ENCODE measurements at regions not wholly inside any gene's neighbourhood (a gene's known extent, or its start where the extent isn't known, plus 50 kb on each side); places are given as distances from the start of the nearest gene placed in this dataset.

DNA sequence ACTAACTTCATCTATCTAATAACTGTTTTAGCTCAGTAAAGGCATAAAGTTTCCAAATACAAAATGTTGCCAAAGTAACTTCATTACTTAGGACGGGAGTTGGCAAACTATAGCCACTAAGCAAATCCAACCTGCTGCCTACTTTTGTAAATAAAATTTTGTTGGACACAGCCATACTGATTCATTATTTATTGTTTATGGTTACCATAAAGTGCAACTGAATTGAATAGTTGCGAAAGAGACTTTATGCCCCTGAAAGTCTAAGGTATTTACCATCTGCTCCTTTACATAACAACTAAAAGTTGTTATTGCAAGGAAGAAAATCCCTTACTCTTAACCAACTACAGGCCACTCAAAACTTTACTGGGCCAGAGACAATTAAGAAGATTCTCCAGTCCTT is 256.7 kb upstream of the RBBP8 start:
- DNase-seq (ENCODE audit: low spot score): no peak
- TF ChIP-seq, protein P1, sequence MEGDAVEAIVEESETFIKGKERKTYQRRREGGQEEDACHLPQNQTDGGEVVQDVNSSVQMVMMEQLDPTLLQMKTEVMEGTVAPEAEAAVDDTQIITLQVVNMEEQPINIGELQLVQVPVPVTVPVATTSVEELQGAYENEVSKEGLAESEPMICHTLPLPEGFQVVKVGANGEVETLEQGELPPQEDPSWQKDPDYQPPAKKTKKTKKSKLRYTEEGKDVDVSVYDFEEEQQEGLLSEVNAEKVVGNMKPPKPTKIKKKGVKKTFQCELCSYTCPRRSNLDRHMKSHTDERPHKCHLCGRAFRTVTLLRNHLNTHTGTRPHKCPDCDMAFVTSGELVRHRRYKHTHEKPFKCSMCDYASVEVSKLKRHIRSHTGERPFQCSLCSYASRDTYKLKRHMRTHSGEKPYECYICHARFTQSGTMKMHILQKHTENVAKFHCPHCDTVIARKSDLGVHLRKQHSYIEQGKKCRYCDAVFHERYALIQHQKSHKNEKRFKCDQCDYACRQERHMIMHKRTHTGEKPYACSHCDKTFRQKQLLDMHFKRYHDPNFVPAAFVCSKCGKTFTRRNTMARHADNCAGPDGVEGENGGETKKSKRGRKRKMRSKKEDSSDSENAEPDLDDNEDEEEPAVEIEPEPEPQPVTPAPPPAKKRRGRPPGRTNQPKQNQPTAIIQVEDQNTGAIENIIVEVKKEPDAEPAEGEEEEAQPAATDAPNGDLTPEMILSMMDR (IDR thresholded peaks at IDR 0.05; ENCODE audit: extremely low read depth, insufficient read depth, missing control alignments): no peak
- in situ Hi-C loops (cut with MboI; ENCODE audit: low pct_unique_long_range_greater_than_20kb, low sequenced_read_pairs, unreplicated experiment): no loop called here

DNA sequence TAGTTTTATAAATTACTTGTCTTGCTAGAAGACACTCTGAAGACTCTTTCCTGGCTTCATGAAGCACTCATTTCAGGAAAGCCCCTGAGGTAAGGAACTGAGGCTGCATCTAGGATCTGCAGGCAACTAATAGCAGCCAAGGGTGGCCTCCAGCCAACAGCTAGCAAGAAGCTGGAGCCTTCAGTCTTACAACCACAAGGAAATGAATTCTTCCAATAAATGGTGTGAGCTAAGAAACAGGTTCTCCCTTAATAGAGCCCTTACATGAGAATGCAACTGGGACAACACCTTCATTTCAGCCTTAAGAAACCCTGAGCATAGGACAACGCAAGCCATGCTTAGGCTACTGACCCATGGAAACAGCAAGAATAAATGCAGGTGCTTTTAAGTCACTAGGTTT is 254.6 kb upstream of the RBBP8 start:
- in situ Hi-C loops (cut with MboI; ENCODE audit: low pct_unique_long_range_greater_than_20kb, low sequenced_read_pairs, unreplicated experiment): no loop called here
- DNase-seq (ENCODE audit: low spot score): no peak
- TF ChIP-seq, protein P1 (IDR thresholded peaks at IDR 0.05; ENCODE audit: extremely low read depth, insufficient read depth, missing control alignments): no peak

DNA sequence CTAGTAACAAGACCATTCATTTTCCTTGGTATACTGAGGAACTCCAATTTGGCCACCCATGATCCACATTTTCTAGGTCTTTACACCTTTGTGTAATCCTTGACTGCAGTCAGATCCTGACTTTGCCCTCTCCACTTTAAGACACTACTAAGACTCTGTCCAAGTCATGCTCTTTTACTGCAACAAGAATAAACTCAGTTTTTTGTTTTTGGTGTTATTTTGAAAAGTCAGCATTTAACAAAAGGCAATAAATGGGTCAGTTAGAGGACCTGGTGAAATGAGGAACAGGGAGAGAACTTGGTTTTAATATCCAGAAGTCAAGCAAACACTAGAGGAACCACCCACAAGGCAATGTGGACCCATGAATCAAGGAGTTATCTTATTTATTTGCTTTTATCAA is 252.2 kb upstream of the RBBP8 start:
- DNase-seq (ENCODE audit: low spot score): no peak
- TF ChIP-seq, protein P1 (IDR thresholded peaks at IDR 0.05; ENCODE audit: extremely low read depth, insufficient read depth, missing control alignments): no peak
- in situ Hi-C loops (cut with MboI; ENCODE audit: low pct_unique_long_range_greater_than_20kb, low sequenced_read_pairs, unreplicated experiment): no loop called here

DNA sequence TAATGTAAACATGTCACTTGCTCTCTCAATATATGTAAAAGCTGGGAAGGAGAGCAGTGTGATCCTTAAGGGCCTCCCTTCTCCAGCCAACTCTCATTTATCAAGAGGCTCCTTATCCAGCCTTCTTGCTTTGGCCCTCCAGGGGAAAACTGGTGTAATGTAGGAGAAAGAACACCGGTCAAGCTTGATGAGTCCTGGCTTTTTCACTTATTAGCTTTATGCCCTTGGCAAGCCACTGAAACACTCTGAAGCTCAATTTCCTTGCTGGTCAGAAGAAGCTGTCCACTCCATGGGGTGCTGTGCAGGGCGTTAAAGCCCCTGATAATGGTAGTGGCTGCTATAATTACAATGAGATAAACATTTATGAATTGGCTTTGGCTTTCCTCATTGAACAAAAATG is 251.2 kb upstream of the RBBP8 start:
- TF ChIP-seq, protein P1 (IDR thresholded peaks at IDR 0.05; ENCODE audit: extremely low read depth, insufficient read depth, missing control alignments): no peak
- in situ Hi-C loops (cut with MboI; ENCODE audit: low pct_unique_long_range_greater_than_20kb, low sequenced_read_pairs, unreplicated experiment): no loop called here
- no peak for DNase-seq (ENCODE audit: low spot score)

DNA sequence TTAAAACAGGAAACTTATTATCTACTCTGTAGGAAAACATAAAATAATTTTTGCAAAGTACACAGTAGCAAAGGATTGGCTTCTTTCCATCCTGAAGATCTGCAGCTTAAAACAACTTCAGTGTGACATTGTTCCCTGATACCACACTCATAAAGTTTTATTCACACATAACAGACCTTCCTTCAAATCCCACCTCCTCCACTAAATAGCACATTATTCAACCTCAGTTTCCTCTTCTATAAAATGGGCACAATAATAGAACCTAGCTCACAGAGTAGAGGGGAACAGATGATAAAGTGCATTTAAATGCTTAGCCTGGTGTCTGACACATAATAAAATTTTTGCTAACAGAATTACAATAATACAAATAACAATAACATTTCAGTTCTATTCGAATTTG is 250.4 kb upstream of the RBBP8 start:
- no peak for DNase-seq (ENCODE audit: low spot score)
- in situ Hi-C loops (cut with MboI; ENCODE audit: low pct_unique_long_range_greater_than_20kb, low sequenced_read_pairs, unreplicated experiment): no loop called here
- TF ChIP-seq, protein P1 (IDR thresholded peaks at IDR 0.05; ENCODE audit: extremely low read depth, insufficient read depth, missing control alignments): no peak

DNA sequence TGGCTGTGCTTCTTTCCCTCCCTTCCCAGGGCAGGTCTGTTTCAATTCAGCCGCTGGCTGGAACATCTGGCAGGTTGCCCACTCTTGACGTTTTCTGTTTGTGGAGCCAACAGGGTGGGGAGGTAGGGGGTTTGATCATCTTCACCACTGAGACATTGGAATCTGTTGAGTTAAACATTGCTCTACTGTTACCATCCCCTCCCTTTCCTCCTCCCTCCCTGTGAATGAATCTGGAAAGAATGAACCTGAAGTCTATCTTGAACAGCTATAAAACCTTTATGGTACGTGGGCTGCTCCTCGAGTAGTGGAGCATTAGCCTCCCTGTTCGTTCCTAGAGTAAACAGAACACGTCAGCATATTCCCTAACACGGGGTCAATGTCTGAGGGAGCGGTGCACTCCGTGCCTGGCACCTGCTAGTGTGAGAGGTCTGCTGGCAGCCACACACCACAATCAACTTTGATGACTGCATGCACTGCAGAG is 249.9 kb upstream of the RBBP8 start:
- in situ Hi-C loops (cut with MboI; ENCODE audit: low pct_unique_long_range_greater_than_20kb, low sequenced_read_pairs, unreplicated experiment): no loop called here
- DNase-seq (ENCODE audit: low spot score): no peak

More for the DNA sequence above, 249.9 kb upstream of the RBBP8 start:
- TF ChIP-seq, protein P1 (IDR thresholded peaks at IDR 0.05; ENCODE audit: extremely low read depth, insufficient read depth, missing control alignments): no peak
